Natural killer cell (primary cell): ENCODE measurements at regions not wholly inside any gene's neighbourhood (a gene's known extent, or its start where the extent isn't known, plus 50 kb on each side); places are given as distances from the start of the nearest gene placed in this dataset.

ENCODE experiments used
- ATAC-seq, 3 donors: fragments of 150-1000 bp in 2 of 3; fragments of 200-7000 bp in 1 of 3; cut with Tn5 transposase; 1 replicate in 1 of 3; 2 replicates in 2 of 3; pipeline ENCODE4 v1.10.0; 2021; ENCODE audit warnings: mild to moderate bottlenecking in 2 of 3, moderate library complexity in 2 of 3
- DNase-seq, 2 donors: peaks; one replicate each; pipeline versions ENCODE4 v3.0.0 to v3.0.0-alpha.2; 2013 to 2021; ENCODE audit warnings: mixed read lengths in 1 of 2
- H3K27ac ChIP-seq: one replicate; pipeline ENCODE4 v1.5.1; 2013; ENCODE audit warnings: mild to moderate bottlenecking, low read length
- H3K27me3 ChIP-seq: one replicate; pipeline ENCODE4 v1.6.1; 2013; ENCODE audit warnings: low read length; ENCODE audit not compliant: control insufficient read depth, insufficient read depth
- H3K36me3 ChIP-seq: one replicate; pipeline ENCODE4 v1.6.1; 2013; ENCODE audit warnings: low read length; ENCODE audit not compliant: control insufficient read depth, insufficient read depth
- H3K4me1 ChIP-seq: one replicate; pipeline ENCODE4 v1.6.1; 2013; ENCODE audit warnings: low read length; ENCODE audit not compliant: control insufficient read depth, insufficient read depth
- H3K4me3 ChIP-seq: one replicate; pipeline ENCODE4 v1.5.1; 2013; ENCODE audit warnings: low read length
- H3K9me3 ChIP-seq: one replicate; pipeline ENCODE4 v1.6.1; 2013; ENCODE audit warnings: low read length; ENCODE audit not compliant: control insufficient read depth, insufficient read depth
- H3K27ac Mint-ChIP-seq, 2 donors: one replicate each; pipeline ENCODE4 v1.8.0; 2022; ENCODE audit warnings: mild to moderate bottlenecking in 2 of 2, mixed read lengths in 2 of 2, moderate library complexity in 1 of 2
- H3K27me3 Mint-ChIP-seq, 2 donors: one replicate each; pipeline ENCODE4 v1.8.0; 2022; ENCODE audit warnings: low read depth in 2 of 2, mixed read lengths in 2 of 2
- H3K36me3 Mint-ChIP-seq: one replicate; pipeline ENCODE4 v1.8.0; 2022; ENCODE audit warnings: mixed read lengths
- H3K4me1 Mint-ChIP-seq, 2 donors: one replicate each; pipeline ENCODE4 v1.8.0; 2022; ENCODE audit warnings: mixed read lengths in 2 of 2
- H3K4me3 Mint-ChIP-seq: one replicate; pipeline ENCODE4 v1.8.0; 2022; ENCODE audit warnings: mild to moderate bottlenecking, moderate library complexity, mixed read lengths
- H3K9me3 Mint-ChIP-seq, 2 donors: one replicate each; pipeline ENCODE4 v1.8.0; 2022; ENCODE audit warnings: mixed read lengths in 2 of 2
- CTCF ChIP-seq: fragments of 200-600 bp; IDR thresholded peaks from one replicate; pipeline ENCODE4 v1.8.0; 2022; ENCODE audit warnings: antibody characterized with exemption
- WGBS: methylation state at CpG from one replicate; pipeline ENCODE4 v1.1.7; 2013; ENCODE audit warnings: missing lambda C conversion rate; ENCODE audit not compliant: insufficient coverage; 5-methylcytosine and 5-hydroxymethylcytosine counted together
- intact Hi-C: fragments of 100-400 bp; cut with micrococcal nuclease; formaldehyde crosslinking; loops from one replicate; pipeline ENCODE4 v1.14.2; 2022

GRCh38 chr1:29961293-29962059, 725.2 kb downstream of the PTPRU start:
- no peaks in the 10 kb centered on the region for H3K9me3 Mint-ChIP-seq
- intact Hi-C loops, result no loop called here
- H3K27me3 Mint-ChIP-seq, result peaks cover 7 to 16% of the 10 kb centered on the region in 2 donors
- Histone ChIP-seq H3K4me3 (no peak overlapping the region), H3K4me1 (no peaks in the 10 kb centered on the region), H3K9me3 (no peaks in the 10 kb centered on the region), H3K36me3 (no peaks in the 10 kb centered on the region), H3K27ac (no peak overlapping the region), H3K27me3 (no peaks in the 10 kb centered on the region)
- ATAC-seq (no peak), DNase-seq (no peak)
- peaks cover 6% of the 10 kb centered on the region in 2 donors for H3K4me1 Mint-ChIP-seq
- no peak overlapping the region for H3K27ac Mint-ChIP-seq
- no peak for TF ChIP-seq CTCF
- no peak overlapping the region for H3K4me3 Mint-ChIP-seq
- H3K36me3 Mint-ChIP-seq, result no peaks in the 10 kb centered on the region
- 90% methylated on average over 8 of the region's 8 CpGs for WGBS

- peaks cover 3 to 22% of the 10 kb centered on the region in 2 donors for H3K27me3 Mint-ChIP-seq
- H3K27ac Mint-ChIP-seq, result no peak overlapping the region
- no peaks in the 10 kb centered on the region for H3K36me3 Mint-ChIP-seq
- no peak overlapping the region for H3K4me3 Mint-ChIP-seq
- intact Hi-C loops, result no loop called here
- no peak for TF ChIP-seq CTCF
- Histone ChIP-seq H3K36me3 (no peaks in the 10 kb centered on the region), H3K27me3 (no peaks in the 10 kb centered on the region), H3K4me1 (no peaks in the 10 kb centered on the region), H3K4me3 (no peak overlapping the region), H3K27ac (no peak overlapping the region), H3K9me3 (no peaks in the 10 kb centered on the region)
- H3K9me3 Mint-ChIP-seq, result no peaks in the 10 kb centered on the region
- ATAC-seq, result no peak
- peaks cover 6% of the 10 kb centered on the region in 2 donors for H3K4me1 Mint-ChIP-seq
- no peak for DNase-seq
- 60% methylated on average over 10 of the region's 10 CpGs for WGBS
These were observed 724.6 kb downstream of the PTPRU start for GRCh38 chr1:29960876-29961275.

- peaks cover 2 to 22% of the 10 kb centered on the region in 2 donors for H3K27me3 Mint-ChIP-seq
- Histone ChIP-seq H3K4me3 (no peak overlapping the region), H3K27me3 (no peaks in the 10 kb centered on the region), H3K27ac (no peak overlapping the region), H3K9me3 (no peaks in the 10 kb centered on the region), H3K36me3 (no peaks in the 10 kb centered on the region), H3K4me1 (no peaks in the 10 kb centered on the region)
- peaks cover 6% of the 10 kb centered on the region in 2 donors for H3K4me1 Mint-ChIP-seq
- ATAC-seq (no peak), DNase-seq (no peak)
- no peaks in the 10 kb centered on the region for H3K9me3 Mint-ChIP-seq
- H3K27ac Mint-ChIP-seq, result no peak overlapping the region
- no peaks in the 10 kb centered on the region for H3K36me3 Mint-ChIP-seq
- intact Hi-C loops, result no loop called here
- no peak overlapping the region for H3K4me3 Mint-ChIP-seq
- TF ChIP-seq CTCF, result no peak
- WGBS, result 85% methylated on average over 10 of the region's 10 CpGs
These were observed 723.9 kb downstream of the PTPRU start for GRCh38 chr1:29960156-29960755.
